WERI-Rb-1 (cell line): ENCODE measurements at regions not wholly inside any gene's neighbourhood (a gene's known extent, or its start where the extent isn't known, plus 50 kb on each side); places are given as distances from the start of the nearest gene placed in this dataset.

Experiments
- DNase-seq: peaks from one replicate; pipeline ENCODE4 v3.0.0-alpha.2; 2020
- H3K27ac ChIP-seq: fragments of 250-450 bp; sonication (Bioruptor Pico); 2 replicates; pipeline ENCODE4 v1.5.1; 2020; ENCODE audit warnings: mild to moderate bottlenecking, moderate library complexity
- H3K27me3 ChIP-seq: fragments of 250-450 bp; sonication (Bioruptor Pico); 2 replicates; pipeline ENCODE4 v1.5.1; 2021; ENCODE audit warnings: mild to moderate bottlenecking, low read depth, moderate library complexity; ENCODE audit not compliant: insufficient read depth, severe bottlenecking
- H3K36me3 ChIP-seq: fragments of 250-450 bp; sonication (Bioruptor Pico); 2 replicates; pipeline ENCODE4 v1.5.1; 2020; ENCODE audit warnings: mild to moderate bottlenecking, moderate library complexity
- H3K4me3 ChIP-seq: 2 replicates; pipeline ENCODE4 v1.5.1; 2011; ENCODE audit warnings: low read depth, mild to moderate bottlenecking, control low read depth, low read length
- H3K9me3 ChIP-seq: fragments of 250-450 bp; sonication (Bioruptor Pico); 2 replicates; pipeline ENCODE4 v1.5.1; 2021; ENCODE audit warnings: mild to moderate bottlenecking, moderate library complexity; ENCODE audit not compliant: severe bottlenecking
- CTCF ChIP-seq: IDR thresholded peaks from 2 replicates; pipeline ENCODE4 v1.5.1; 2011; ENCODE audit warnings: low read depth, mild to moderate bottlenecking, control low read depth, inconsistent platforms, low read length

- Histone ChIP-seq H3K36me3 (no peaks in the 10 kb centered on the region), H3K4me3 (no peak overlapping the region), H3K27ac (no peak overlapping the region), H3K27me3 (no peaks in the 10 kb centered on the region), H3K9me3 (no peaks in the 10 kb centered on the region)
- TF ChIP-seq CTCF, result no peak
- DNase-seq, result no peak
Observed at GRCh38 chr5:54728588-54728915, 211.0 kb downstream of the SNX18 start.

- Histone ChIP-seq H3K9me3 (no peaks in the 10 kb centered on the region), H3K27ac (no peak overlapping the region), H3K27me3 (no peaks in the 10 kb centered on the region), H3K36me3 (no peaks in the 10 kb centered on the region), H3K4me3 (no peak overlapping the region)
- DNase-seq, result no peak
- TF ChIP-seq CTCF, result no peak
Observed at GRCh38 chr5:54727874-54728587, 210.5 kb downstream of the SNX18 start.

GRCh38 chr5:54725391-54726280 is 208.1 kb downstream of the SNX18 start:
- no peak for TF ChIP-seq CTCF
- H3K9me3 ChIP-seq, result no peaks in the 10 kb centered on the region
- no peak overlapping the region for H3K27ac ChIP-seq
- no peaks in the 10 kb centered on the region for H3K36me3 ChIP-seq
- H3K4me3 ChIP-seq, result no peak overlapping the region
- H3K27me3 ChIP-seq, result no peaks in the 10 kb centered on the region
- DNase-seq, result no peak

GRCh38 chr5:54722846-54723433 is 205.4 kb downstream of the SNX18 start:
- no peak for TF ChIP-seq CTCF
- Histone ChIP-seq H3K9me3 (no peaks in the 10 kb centered on the region), H3K27ac (no peak overlapping the region), H3K27me3 (no peaks in the 10 kb centered on the region), H3K4me3 (no peak overlapping the region), H3K36me3 (no peaks in the 10 kb centered on the region)
- DNase-seq, result no peak

GRCh38 chr5:54721951-54722654 is 204.5 kb downstream of the SNX18 start:
- Histone ChIP-seq H3K27ac (no peak overlapping the region), H3K4me3 (no peak overlapping the region), H3K27me3 (no peaks in the 10 kb centered on the region), H3K9me3 (no peaks in the 10 kb centered on the region), H3K36me3 (no peaks in the 10 kb centered on the region)
- TF ChIP-seq CTCF, result no peak
- no peak for DNase-seq
